GM21515 (cell line): ENCODE measurements at regions not wholly inside any gene's neighbourhood (a gene's known extent, or its start where the extent isn't known, plus 50 kb on each side); places are given as distances from the start of the nearest gene placed in this dataset.
A peak's percentile ranks its signal among the peaks of the same experiment; 100 is the strongest.

Experiments used
- ATAC-seq: cut with Tn5 transposase; IDR thresholded peaks from one replicate; pipeline ENCODE4 v1.9.1; 2021; ENCODE audit not compliant: unreplicated experiment

DNA sequence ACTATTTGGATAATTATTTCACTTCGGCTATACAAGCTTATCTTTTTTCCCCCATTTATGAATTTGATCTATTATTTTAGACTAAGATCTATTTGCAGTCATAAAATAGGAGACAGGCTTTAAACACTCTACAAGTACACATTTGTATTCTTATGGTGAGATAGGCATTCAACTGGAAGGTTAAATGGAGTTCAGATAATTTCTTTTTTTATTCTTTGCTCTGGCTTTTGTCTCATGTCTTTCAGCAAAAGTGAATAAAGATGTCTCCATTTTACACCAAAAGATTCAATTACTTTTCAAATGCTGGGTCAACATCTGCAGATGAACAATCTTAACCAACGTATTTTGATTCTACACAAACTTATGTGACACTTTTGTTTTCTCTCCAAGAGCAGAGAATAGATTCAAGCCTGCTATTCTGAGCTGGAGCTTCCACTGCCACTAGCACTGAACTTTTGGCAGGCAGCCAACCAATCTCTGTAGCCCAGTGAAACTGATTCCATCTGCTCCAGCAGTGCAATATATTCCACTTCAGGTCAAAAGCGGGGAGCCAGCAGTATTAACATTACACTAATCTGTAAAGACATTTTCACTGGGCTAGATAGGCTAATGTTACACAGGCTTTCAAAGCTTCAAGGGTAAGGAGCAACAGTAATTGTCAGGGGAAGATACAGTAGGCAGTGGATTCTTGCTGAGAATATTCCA, 452.0 kb upstream of the ZNF608 start:
- ATAC-seq, result no peak

- ATAC-seq, result no peak
These were observed 452.9 kb upstream of the ZNF608 start for GRCh38 chr5:125199373-125199772.

DNA sequence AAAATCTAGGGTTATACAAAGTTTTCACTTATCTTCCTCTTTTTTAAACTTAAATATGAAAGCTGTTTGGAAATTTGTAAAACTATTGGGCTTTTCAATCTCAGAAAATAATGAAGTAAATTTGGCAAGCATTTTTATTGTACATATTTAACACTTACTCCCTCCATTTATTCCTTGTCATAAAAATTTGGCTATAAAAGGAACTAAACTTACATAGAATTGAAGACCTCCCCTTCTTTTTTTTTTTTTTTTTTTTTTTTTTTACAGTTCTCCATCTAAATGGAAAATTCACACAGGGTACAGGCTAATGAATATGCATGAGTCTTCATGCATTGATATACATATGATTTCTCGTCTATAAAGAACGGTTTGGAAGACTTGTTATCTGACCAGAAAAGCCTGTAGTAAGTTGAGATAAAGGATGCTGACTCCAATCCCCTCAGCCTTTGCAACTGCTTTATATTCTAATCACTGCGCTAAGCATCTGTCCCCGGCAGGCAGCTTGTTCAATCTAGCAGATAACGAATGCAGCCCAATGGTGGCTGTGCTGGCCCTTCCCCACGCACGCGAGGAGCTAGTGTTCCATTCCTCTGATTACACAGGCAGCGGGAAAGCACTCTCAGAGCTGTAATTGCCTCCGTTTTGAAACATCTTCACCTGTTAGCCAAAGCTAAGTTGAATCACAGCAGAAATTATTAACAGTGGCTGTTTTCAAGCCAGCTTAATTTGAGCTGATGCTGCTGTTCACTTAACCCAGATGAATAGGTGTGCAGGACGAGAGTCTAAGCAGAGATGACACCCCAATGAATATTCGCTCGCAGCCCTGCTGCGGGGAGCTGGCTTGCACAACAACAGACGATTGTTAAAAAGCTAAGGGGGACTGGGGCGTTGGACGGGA, 453.8 kb upstream of the ZNF608 start:
- no peak for ATAC-seq

DNA sequence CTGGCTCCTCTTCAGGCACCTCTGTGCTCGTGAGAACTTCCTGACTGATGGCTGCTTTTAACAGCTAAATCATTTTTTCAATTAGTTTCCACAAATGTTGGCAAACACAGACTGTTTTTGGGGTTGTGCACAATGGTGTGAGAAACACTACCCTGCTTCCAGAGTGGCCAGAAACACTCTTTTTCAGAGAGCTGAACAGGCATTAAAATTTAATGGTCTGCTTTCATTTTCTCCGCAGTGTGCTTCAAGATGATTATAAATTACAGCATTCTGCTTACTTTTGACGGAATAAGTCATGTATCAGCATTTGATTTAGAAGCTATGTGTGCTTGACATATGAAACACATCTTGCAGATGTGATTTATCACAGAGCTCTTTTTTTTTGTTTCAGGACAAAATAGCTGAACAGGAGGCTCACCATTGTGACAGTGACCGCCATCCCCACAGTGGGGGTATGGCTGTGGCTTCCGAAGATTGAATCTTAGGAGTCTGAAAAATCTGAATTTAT, 454.5 kb upstream of the ZNF608 start:
- no peak for ATAC-seq

- no peak for ATAC-seq
These were observed 455.1 kb upstream of the ZNF608 start for GRCh38 chr5:125201446-125202052.

- no peak for ATAC-seq
These were observed 455.9 kb upstream of the ZNF608 start for GRCh38 chr5:125202353-125202752.

GRCh38 chr5:125202871-125203438, 456.5 kb upstream of the ZNF608 start:
- ATAC-seq, result no peak

GRCh38 chr5:125203912-125204311, 457.5 kb upstream of the ZNF608 start:
- no peak for ATAC-seq

DNA sequence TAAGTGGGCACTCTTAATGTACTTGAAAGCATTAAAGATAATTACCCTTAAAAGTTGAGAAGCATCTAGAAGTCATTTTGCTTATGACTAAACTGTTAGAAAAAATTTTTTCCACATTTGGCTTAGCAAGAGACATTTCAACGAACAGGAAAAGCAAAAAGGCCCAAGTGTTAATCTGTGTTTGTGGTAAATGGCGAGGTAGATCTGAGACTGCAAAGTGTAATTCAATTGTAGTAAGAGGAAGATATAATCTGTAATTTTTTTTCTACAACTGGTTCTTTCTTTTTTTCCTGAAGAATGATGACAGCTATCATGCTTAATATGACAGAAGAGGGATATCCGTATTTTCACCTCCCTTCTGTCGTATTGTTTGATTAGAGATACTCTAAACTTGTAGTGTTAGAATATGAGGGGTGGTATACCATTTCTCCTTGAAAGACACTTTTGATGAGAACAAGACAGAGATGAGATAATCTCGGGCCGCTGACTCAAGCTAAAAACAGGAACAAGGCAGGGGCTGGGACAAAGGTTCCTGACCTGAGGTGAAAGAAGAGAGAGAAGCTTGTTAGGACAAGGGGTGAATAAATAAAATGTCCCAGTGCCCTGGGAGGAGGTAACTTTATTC, 459.3 kb upstream of the ZNF608 start:
- ATAC-seq, result no peak

DNA sequence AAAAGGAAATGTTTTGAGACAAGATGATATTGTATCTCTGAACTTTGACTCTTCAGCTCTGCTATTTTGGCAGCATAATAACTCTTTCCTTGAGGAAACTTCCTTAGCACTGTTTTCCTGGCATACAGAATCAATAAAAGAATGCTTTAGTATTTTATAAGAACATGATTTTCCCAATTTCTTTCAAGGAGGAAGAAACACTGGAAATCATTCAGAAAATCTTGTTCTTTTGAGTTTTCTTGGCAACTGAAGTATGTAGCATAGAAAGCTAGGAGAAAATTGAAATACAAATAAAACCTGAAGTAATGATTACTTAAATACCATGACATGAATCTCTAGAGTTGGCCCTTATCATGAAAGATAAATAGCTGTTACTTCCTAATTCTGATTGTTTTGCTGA, 461.4 kb upstream of the ZNF608 start:
- ATAC-seq, result no peak

DNA sequence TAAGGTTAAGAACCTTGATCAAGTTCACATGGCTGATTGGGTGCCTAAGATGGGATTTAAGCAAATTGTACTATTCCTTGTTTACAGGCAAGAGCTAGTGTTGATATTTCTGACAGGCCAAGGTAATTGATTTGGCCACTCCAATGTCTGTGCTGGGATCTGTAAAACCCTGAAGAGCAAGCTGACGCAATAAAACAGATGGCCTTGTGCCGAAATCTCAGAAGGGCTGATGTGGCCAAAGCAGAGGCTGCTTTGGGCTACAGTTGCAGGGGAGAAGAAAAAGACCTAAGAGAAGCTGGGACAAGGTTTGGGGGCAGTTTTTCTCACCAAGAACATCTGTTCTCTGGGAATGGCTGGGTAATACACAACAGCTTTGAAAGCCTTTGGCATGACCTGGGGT, 463.2 kb upstream of the ZNF608 start:
- no peak for ATAC-seq

GRCh38 chr5:125210242-125210947, 464.0 kb upstream of the ZNF608 start:
- ATAC-seq, result no peak

GRCh38 chr5:125214080-125214479, 467.6 kb upstream of the ZNF608 start:
- peak; percentile 94 for ATAC-seq

DNA sequence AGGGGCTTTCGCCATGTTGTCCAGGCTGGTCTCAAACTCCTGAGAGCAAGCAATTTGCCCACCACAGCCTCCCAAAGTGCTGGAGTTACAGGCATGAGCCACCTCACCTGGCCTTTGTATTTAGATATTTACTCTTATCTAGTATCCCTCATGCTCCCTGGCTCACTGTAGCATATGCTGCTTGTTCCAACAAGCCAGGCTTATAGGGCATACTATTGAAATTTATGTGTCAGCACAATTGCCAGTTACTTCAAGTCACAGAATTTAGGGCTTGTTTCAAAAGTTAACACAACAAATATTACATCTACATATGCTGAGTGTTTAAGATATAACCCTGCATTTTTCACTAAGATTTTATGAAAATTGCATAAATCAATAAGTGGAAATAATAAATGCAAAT, 469.2 kb upstream of the ZNF608 start:
- ATAC-seq, result no peak

DNA sequence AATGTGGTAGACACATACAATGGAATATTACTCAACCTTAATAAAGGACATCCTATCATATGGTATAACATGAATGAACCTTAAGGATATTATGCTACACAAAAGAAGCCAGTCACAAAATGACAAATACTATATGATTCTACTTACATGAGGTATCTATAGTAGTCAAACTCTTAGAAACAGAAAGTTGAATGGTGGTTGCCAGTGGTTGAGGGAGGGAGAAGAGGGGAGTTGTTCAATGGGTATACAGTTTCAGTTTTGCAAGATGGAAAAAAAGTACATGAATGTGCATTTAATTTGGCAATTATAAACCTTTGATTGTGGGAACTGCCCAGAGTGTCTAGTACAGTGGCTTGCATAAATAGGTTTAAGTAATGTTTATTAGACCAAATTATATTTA, 473.3 kb upstream of the ZNF608 start:
- ATAC-seq, result no peak

DNA sequence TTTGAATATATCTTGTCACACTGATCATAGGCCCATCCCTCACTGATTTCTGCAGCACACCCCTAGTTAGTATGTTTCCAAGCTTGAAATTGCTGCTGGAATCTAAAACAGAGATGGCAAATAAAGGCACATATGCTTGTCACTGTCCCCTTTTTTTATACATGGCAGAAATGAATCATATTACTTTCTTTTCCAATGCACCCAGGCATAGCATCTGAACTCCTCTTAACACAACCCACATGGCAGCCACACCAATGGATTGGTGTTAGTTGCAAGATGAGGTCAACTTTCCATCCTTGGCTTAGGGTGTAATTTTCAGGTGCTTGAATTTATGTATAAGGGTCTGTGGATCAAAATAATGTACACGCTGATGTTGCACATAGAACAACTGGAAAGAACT, 473.8 kb upstream of the ZNF608 start:
- no peak for ATAC-seq

- ATAC-seq, result no peak
These were observed 476.3 kb upstream of the ZNF608 start for GRCh38 chr5:125222597-125223240.

GRCh38 chr5:125225424-125225823, 479.0 kb upstream of the ZNF608 start:
- ATAC-seq, result no peak

GRCh38 chr5:125226825-125227224, 480.4 kb upstream of the ZNF608 start:
- ATAC-seq, result no peak
